Nucleus accumbens (tissue), 56 donors: ENCODE measurements at regions not wholly inside any gene's neighbourhood (a gene's known extent, or its start where the extent isn't known, plus 50 kb on each side); places are given as distances from the start of the nearest gene placed in this dataset.

ENCODE experiments used
- DNase-seq, 56 donors: peaks; one replicate each; lab custom pipeline; 2025; lab: John Stamatoyannopoulos, UW

DNA sequence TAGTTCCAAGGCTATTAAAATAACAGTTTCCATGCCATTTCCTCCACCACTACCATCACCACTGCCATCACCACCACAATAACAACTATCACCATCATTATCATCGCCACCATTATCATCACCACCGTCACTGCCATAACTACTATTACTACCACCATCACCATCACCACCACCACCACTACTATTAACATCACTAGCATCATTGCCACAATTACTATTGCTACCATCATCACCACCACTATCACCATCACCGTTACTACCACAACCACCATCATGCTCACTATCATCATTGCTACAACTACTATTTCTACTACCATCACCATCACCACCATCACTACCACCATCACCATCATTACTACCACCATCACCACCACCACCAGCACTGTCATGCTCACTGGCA is 185.9 kb upstream of the MAF start:
- no peak for DNase-seq

DNA sequence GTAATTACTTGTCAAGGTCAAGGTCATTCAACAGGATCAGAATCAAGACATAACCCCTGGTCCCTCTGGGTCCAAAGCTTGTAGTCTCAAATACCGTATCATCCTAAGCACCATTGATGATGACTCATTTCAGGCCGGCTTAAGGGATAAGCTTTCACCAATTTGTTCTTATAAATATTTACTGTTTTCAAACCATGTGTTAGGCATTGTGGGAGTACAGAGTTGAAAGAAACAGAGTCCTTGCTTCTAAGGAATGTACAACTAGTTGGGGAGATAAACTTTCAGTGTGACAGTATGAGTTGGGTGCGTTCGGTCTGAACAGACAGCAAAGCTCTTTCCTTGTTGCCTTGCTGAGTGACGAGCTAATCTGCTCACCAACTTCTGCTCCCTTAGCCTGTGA is 183.5 kb upstream of the MAF start:
- no peak for DNase-seq

DNA sequence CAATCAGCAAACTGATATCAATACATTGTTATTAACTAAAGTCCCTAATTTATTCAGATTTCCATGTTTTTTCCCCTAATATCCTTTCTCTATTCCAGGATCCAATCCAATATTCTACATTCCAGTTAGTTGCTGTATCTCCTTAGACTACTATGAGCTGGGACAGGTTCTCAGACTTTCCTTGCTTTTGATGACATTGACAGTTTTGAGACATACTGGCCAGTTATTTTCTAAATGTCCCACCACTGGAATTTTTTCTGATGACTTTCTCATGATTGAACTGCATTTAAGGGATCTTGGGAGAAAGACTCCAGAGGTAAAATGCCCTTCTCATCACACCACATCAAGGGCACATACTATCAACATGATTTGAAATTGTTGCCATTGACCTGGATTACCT is 177.1 kb upstream of the MAF start:
- no peak for DNase-seq

DNA sequence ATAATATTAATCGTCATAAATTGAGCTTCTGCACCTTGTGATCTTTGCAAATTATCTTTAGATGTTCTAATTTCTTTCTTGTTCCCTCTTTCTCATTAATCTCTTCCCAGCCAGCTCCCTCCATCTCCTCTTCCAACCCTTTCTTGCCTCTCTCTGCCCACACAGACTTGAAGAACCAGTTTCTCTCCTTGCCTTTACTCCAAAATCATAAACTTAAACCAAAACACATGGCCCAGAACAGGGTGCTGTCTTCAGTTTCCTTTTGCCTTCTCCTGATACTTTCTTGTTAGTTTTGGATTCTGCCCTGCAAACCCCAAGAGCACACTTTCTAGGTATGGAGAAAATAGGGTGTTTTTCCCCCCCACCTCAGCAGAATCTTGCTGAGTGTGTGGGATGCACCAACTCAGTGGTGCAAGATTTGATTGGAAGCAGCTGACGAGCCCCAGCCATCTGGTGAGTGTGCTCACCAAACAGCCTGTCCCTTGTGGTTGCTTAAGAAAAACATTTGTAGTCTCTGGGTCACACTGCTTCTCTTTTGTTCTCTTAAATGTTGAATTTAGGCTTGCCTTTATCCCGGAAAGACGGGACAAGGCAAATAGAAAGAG is 175.8 kb upstream of the MAF start:
- no peak for DNase-seq

DNA sequence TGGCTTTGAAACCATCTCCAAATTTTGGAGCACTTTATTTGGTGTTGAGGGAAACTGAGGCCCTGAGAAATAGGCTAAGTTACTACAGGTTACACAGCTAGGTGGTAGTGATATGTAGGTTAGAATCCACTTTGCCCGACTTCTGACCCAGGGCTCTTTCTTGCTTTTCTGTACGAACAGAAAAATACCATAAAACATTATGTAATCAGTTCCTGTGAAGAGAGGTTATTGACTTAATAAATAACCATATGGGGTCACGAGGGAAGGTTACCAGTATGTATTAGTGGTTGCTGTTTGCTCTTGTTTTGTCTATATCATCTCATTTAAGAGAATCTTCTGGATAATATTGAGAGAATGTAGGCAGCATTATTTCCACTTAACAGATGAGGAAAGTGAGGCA is 172.2 kb upstream of the MAF start:
- DNase-seq: no peak

DNA sequence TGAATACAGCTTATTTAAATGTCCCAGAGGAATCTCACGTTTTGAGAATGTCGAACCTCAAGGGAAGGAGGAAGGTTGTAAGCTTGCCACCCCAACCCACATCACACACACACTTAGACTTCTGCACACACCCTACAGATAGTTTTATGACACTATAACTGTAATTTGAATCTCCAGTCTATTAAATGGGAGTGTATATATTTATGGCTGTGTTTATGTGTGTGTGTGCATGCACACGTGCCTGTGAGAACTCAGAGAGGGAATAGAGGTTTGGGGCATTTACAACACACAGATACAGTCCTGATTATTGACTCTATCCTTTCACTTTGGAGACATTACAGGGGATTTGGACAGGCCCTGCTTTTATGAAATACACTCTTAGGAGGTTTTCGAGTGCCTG is 171.5 kb upstream of the MAF start:
- DNase-seq: no peak

DNA sequence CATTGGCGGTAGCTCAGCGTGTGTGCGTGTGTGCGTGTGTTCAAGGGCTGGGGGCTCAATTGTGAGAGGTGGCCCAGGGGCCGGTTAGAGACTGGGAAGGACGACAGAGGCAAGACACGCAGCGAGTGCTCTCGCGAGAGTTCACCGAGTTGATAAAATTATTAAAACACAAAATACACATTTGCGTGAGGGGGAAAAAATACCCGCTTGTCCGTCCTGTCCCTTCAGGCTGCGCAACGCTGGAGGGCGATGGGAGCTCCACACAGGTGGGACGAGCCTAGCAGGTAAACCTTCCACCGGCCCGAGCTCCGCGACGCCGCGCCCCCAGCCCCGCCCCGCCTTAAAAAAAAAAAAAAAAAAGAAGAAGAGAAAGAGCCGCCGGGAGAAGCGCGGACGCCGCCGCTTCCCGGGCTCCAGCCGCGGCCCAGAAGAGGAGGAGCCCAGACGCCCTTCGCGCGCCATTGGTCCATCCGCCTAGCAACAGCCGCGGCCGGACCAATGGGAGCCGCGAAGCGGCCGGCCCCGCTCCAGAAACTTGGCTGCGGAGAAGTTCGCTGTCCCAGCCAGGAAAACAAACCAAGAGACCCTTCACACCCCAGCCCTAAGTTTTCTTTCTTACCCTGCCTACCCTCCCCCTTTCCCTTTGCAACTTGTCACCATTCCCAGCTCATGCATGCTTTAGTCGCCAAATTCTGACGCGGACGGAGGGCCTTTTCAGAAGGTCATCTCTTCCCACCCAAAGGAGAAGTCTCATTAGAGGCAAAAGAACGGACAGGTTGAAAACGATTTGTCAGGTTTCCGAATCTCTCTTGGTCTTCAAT is 169.9 kb upstream of the MAF start:
- DNase-seq: peak in 55 of 56 donors; percentile 17 to 88 (median 65)

DNA sequence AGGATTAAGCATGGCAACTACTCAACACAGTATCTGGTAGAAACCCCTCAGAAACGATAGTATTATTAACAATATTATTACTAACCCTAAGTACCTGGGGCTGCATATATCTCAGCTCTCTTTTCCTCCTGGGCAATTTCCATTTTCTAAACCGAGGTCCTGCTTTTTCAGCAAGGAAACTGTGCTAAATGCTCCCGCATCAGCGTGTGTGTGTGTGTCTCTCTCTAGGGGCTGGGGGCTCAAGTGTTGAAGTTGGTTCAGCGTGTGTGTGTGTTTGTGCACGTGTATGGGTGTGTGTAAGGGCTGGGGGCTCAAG is 169.3 kb upstream of the MAF start:
- DNase-seq: no peak

DNA sequence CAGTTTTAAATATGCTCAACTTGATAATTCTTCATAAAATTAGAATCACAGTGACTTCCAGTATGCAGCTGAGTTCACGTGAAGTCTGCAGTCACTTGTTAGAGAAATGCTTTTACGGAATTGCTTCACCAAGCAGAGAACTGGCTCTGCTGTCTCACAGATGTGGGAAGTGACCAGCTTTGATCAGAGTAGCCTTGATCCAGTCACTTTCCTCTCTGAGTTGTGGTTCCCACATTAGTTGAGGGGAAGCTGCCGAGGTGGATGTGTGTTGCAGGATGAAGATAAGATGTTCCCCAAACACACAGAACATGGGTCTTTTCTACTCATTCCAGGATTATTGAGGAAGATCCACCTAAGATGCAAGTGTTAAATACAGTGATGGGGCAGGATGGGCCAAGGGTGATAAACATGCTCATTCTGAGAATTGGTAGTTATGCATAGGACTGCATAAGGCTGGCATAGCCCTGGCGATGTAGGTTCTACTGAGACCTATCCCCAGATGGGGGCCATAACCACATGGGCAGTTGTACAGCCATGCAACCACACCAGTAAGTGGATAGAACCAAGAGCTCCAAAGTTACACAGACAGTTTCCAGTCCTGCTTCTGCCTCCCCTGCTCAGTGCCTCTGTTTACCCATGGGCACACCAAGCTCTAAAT is 168.9 kb upstream of the MAF start:
- no peak for DNase-seq

DNA sequence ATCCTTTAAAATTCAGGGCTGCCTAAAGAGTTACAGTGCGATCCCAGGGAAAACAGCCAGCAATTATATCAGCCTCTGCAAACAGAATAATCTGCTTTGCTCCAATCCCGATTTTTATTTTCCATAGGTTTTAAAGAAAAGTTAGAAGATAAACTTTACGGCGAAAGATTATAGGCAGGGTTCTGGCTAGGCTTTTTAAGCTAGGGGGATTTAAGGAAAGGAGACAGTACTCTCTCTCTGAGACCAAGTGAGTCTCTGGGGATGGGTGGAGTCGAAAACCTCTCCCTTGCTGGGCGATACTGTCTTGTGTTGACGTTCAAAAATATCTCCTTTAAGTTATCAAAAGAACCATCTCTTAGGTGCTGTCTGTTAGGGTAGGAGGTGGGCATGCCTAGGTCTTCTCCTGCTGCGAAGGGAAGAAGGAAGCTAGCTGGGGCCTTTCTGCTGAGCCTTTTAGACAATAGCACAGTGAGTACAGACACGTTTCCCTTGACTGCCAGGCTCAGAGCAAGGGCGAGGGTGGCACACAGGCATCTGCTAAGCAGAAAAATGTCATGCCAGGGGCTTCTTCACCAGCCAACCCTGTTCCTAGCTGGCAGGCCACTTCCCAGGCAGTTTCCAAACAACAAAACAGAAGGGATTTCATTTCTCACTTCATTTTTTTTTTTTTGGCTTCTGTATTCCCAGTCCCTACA is 167.9 kb upstream of the MAF start:
- peak in 15 of 56 donors; percentile 3 to 38 (median 11) for DNase-seq

DNA sequence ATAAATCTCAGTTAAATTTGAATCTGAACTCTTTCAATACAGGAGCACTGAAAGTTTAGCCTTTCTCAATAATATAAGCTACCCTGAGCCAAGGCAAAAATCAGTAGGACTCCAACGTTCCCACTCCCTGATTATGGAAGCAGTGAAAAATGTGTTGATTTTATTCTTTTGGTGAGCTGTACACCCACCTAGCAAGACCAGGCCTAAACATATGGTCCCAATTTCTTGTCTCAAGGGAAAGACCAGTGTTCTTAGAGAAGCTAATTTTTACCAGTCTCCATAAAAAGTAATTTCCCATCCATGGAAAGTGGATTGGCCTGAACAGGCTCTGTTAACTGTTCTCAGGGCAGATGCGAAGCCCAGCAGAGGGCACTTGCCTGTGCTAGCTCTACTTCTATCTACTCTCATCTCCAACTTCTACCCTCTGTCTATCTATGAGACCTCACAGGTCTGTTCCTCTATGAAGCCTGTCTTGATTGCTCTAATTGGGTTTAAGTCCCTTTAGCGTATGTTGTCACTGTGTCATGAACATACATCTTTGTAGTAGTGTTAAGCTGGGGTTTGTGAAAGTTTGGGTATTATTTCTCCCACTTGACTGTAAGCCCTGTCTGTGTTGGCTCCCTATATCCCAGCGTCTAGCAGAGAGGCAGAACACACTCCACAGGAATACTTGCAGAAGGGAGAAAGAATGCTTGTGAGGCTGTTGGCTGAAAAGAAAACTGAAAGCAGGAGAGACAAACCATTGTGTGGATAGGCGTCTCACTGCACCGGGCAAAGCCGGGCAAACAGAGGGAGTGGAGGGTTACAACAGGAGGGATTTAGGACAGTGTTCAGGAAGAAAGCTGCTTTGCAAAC is 167.1 kb upstream of the MAF start:
- DNase-seq: peak in 12 of 56 donors; percentile 4 to 43 (median 12)

DNA sequence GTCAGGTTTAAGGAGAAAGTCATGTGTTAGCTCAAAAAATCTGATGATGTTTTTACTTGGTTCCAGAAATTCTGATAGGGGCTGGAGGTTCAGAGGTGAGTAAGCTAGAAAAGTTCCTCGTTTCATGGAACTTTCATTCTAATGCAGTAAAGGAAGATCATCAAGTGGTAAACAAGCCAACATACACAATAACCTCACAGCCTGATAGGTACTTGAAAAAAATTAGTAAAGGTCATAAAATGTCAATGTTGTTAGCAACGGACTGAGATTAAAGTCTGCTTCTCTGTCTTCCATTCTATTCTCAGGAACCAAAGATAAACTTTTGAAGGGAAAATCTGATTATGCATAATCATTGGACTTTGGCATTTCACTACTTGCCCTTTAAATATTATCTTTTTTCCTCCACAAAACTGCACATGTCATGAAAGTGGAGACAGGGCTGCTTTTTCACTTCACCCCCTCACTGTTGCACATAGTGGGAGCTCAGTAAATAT is 165.4 kb upstream of the MAF start:
- DNase-seq: no peak

DNA sequence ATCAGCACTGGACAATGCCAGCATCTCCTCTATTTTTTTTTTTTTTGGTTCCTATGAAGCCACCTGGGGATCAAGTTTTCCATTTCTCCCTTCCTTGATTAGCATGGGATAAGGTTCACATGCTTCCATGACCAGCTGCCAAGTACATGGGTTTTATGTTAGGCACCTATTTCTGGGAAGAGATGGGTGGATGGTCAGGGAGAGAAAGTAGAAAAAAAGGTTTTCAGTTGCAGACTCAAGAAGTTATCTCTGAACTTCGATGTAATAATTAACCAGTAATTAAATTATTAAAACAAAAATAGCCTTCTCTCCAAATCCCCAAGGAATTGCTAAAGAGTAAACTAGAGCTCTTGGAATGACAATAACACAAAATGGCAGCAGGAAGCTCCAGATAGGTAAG is 164.9 kb upstream of the MAF start:
- DNase-seq: no peak

DNA sequence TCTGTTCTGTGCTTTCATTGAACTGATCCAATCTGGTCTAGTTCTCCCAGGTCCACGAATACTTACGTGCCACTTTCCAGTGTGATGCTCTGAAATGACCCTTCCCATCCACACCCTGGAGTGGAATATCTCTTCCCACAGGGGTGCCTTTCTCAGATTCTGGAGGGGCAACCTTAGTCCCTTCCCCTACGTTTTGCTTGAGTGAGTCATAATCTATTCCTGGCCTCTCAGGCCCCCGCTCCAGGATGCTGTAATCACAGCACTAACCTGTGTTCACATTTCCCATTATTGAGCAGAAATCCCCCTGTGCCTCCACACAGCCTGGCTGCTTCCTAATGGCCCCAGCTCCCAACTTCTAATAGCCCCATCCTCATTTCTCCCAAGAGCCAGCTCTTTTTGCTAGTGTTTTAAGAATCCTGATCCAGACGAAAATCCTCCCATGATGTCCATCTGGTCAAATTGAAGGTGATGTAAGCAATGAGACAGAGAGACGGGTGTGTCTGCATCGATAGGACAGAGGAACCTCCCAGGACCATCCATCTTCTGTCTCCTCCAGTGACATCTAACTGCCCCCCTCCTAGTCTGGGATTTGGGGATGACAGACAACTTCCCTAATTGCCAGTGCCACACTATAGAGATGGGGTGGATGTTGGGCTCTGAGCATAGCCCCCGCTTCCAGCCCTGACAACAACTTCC is 164.0 kb upstream of the MAF start:
- DNase-seq: no peak

DNA sequence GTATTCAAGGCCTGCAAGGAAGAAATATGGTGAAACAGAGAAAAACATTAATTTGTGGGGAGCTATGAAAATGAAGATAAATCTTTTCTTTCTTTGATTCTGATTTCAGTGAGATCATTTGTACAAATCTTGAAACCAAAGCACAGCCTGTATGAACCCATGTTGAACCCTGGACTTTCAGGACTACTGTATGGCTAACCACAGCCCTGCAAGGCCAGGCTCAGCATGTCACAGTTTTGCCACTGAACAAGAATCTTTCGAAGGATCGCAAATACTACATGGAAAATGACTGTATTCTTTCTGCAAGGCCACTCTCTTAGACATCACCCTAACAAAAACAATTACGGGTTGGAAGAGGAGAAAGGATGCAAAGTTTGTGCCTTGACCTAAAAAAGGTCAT is 161.7 kb upstream of the MAF start:
- DNase-seq: no peak

DNA sequence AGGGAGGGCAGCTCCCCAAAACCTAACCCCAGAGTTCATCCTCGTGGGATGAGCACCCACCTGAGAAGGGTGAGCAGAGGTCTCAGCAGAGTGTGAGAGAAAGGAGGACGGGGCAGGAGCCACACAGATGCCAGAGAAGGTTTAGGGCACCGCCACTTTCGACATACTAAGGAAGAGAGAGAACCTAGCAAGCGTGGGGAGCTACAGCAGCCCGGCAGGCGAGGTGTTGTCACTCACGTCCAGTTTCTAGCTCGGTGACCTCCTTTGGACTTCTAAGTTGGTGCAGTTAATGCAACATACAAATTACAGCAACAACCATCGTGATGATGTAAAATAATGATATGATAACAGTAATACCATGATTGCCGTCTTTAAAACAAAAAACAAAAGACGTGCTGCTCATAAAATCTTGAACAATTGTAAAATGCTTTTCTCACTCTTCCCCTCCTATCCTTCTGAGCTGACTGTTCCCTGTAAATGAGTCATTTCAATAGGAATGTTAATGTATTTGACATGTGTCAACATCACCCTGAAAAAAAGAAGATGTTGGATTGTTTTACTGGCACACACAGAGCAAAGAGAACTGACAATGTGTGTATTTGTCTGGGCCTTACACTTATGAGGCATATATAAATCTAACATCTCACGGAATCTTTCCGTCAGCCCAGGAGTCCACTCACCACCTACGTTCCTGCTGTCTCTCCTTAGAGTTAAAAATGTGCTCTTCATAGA is 158.2 kb upstream of the MAF start:
- DNase-seq: no peak

DNA sequence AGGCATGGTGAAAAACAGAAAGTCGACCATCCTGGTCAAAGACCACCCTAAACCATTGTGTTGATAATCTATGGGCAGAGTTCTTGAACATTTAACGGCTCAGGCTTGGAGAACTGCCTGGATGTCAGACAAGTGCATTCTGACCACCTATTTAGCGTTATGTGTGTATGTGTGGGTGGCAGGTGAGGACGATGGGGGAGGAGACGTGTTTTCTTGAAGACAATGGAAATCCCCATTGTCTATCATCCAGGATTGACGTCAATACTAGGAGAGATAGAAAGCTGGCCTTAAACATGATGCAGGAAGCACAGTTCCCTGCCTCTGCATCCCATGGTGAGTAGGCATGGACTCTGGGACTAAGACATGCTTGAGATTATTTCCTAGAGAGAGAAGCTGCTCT is 157.4 kb upstream of the MAF start:
- no peak for DNase-seq

DNA sequence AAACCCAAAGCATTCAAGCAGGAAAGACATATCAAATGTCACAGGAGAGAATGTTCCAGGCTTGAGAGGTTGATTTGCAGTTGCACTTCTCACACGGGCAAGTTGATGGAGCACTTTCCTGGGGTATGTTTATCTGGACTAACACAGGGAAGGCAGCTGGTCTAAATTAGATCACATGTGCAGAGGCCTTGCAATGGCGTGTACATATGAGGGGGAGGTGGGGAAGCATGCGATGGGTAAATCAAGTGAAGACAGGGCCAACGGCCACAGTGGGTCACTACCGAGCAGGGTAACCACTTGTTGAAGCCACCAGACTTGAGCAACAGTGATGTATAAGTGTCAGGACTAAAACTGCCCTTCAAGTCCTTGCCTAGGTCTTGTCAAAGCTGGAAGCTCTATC is 156.6 kb upstream of the MAF start:
- no peak for DNase-seq

DNA sequence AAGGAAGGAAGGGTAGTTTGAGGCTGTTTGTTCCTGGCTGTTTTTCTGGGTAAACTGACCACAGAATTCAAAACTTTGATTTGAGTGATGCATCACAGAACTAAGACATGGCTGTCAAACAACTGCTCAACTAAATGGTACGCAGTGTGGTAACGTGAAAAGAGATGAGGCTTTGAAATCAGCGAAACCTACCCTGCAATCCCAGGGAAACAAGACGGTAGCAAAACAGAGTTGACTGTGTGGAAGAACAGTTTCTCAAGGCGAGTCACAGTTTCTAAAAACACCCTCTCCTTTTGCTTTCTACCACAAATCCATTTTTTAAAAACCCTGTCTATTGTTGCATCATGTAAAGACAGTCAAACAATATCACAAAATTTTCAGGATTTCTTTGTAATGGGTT is 156.0 kb upstream of the MAF start:
- no peak for DNase-seq
